ENCODE measurements at regions not wholly inside any gene's neighbourhood (a gene's known extent, or its start where the extent isn't known, plus 50 kb on each side); places are given as distances from the start of the nearest gene placed in this dataset.

- DNase-seq: peak; percentile 27
These were observed 255.5 kb downstream of the CDC5L start for GRCh38 chr6:44642870-44643522.

DNA sequence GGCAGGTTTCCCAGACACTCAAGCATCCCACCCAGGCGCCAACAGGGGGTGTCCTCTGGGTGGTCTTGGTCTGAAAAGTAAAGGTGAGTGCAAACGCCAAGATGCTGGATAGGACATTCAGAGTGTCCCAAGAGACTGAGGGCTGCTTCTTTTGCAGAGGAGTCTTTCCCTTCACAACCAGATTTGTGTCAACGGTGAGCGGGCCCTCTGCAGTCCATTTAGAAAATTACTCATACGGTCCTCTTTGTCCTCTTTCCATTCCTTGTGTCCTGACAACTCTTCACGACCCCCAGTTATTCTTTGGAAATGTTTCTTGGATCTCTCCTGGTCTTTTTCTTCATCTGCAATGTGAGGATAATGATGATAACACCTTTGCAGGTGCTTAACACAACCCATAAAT is 257.8 kb downstream of the CDC5L start:
- no peak for DNase-seq

DNA sequence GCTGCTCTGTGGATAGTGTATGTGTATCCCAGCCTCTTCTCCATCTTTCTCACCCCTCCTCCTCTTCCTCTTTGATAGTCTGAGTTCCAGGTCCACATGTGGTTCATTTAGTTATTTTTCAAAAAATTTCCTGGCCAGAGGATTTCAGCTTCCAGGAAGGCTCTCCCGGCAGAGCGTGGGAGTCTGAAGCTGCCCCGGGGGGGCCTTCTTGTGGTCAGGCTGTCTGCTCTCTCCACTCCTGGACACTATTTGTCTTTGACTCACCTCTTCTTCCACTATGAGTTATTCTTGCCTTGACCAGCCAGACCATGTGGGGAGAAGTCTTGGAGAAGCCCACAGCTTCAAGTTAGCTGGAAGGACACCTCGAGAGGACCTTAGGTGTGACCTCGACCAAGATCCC is 258.8 kb downstream of the CDC5L start:
- no peak for DNase-seq

DNA sequence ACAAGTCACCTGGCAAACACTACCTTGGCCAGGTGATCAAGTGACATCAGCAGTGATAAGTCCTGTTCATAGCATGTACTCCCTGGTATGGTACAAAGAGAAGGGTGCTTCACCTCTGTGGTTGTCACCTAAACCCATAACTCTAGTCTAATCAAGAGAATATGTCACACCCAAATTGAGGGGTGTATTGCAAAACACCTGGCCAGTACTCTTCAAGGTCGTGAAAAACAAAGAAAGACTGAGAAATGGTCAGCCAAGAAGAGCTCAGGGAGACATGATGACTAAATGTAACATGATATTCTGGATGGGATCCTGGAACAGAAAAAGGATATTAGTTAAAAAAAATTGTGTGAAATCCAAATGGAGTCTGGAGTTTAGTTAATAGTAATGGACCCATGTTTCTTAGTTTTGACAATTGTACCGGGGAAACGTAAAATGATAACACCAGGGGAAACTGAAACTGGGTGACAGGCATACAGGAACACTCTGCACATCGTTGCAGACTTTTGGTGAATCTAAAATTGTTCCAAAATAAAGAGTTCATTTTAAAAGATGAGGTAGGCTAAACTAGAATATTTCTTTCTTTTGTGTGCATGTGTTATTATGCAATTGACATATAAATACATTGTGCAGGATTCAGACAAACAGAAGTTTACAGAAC is 262.0 kb downstream of the CDC5L start:
- no peak for DNase-seq

DNA sequence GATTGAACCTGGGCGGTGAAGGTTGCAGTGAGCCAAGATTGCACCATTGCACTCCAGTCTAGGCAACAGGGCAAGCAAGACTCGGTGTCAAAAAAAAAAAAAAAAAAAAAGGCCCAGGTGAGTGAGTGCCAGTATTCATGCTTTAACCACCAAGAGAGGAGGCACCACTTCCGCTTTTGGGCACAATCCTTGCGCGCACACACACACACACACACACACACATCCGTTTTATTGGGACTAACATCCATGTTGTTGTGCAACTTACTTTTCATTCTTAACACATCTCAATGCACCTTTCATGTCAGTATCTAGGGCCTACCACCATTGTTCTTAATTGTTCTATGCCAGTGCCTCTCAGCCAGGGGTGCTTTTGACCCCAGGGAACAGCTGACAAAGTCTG is 263.0 kb downstream of the CDC5L start:
- no peak for DNase-seq

GRCh38 chr6:44650947-44651346 is 263.4 kb downstream of the CDC5L start:
- DNase-seq: peak; percentile 25

DNA sequence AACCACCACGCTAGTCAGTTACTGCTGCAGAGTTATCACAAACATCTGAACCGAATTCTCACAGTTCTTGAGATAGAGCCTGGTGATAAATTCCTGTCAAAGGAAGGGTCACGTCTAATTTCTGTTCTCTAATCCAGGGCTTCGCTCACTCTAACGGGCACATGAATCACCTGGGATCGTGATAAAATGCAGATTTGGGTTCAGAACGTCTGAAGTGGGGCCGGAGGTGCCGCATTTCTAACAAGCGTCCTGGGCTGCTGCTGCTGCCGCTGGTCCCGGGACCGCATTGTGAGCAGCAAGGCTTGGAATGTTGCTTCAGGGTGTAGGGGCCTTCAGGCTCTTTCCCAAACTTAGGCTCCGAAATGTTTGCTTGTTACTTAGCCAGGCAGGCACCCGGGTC is 264.1 kb downstream of the CDC5L start:
- DNase-seq: peak; percentile 34

DNA sequence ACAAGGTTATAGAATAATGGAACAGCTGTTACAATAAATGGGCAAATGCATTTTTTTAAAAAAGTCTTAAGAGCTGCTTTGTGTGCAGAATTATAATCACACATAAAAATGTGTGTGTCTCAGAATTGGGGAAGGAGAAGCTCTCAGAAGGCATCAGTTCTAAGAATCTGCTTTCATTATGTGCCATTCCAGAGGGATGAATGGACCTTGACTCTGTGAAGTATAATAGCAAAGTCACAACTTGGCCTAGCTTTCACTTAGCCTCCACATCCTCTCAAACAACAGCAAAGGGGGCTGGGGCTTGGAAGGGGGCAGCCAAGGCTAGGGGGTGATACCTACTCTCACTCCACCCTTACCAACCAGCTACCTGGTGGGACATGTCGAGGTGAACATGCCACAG is 265.0 kb downstream of the CDC5L start:
- no peak for DNase-seq

DNA sequence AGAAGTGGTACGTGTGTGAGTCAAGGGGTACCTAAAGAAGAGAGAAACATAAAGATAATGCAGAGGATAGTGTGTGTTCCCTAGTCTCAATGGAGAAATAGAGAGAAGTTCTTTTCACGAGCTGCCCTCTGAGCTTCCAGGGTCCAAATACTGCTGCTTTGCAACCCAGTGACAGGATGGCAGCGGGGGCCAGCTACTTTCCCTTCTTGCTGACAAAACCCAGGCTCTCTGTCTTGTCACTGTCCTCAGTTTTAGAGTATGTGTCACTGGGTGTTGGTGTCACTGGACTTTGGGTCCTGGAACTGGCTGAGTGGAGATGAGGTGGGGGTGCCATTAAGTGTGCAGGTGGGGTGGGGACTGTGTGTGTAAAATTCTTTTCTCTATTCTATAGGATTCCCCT is 265.6 kb downstream of the CDC5L start:
- DNase-seq: no peak

DNA sequence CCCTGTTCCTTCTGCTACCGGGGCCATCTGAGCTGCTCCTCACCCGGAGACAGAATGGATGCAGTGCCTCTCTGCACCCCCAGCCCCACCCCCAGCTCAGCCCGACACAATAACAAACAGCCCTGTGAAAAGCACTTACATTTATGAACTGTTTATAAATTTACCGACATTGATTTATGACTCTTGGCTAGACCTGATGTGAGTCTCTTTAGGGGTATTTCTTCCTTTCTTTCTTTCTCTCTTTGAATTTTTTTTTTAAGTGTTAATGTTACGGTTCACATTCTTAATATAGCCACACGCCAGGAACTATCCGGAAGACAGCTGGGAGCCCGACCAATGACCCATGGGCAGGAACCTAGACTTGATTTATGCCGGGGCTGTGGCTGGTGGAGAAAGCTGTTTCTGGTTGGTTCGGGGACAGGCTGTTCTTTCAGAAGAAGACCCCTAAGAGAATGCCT is 266.3 kb downstream of the CDC5L start:
- DNase-seq: no peak

DNA sequence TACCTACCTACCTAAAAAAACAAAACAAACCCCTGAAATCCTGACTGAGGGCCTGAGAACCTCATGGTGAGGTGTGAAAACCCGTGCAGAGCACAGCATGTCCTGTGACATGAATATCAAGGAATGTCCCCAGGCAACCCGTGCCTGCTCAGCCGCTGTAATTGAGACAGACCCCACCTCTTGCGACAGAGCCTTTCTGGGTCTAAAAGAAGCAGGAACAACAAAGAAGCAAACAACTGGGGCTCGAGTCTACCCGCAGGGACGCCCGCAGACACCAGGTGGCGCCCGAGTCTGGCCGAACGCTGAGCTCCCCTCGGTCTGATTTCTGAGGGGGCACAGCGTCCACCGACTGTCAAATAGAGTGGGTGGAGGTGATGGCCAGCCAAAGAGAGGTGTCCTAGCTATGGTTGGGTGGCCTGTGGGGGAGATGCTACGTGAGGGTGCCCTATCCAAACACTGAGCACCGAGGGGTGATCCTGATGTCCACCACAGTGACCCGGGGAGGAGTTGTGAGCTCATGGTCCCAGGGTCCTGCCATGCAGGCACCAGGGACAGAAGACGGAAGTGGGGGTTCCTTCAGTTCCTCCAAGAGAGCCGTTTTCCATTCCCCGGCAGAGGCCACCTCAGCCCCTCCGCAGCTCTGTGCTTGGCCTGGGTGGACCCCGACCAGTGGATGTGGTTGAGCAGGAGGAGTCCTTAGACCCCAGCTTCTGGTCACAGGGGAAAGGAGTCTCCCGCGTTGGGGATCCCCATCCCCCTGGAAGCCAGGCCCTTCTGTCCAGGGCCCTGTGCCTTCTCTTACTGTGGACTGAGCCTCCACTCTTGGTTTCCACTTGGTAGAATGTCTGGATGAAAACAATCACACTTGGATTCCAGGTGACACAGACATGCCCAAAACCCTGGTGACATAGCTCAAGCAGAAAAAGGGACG is 268.2 kb downstream of the CDC5L start:
- DNase-seq: peak; percentile 57

DNA sequence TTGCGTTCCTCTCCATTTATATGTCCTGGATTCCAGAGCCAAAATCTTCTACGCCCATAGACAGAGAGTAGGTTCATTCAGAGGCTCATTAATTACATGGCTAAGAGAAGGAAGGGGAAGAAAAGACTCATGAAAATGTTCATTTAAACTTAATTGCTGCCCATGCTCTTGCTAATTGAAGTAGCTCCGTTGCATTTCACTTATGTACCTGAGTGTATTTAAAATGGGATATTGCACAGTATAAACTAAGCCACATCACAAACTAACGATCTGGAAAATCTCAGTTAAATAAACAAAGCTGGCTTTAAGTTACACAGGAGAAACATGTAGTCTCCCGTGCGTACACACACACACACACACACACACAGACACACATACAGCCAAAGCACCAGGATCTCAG is 269.2 kb downstream of the CDC5L start:
- no peak for DNase-seq

DNA sequence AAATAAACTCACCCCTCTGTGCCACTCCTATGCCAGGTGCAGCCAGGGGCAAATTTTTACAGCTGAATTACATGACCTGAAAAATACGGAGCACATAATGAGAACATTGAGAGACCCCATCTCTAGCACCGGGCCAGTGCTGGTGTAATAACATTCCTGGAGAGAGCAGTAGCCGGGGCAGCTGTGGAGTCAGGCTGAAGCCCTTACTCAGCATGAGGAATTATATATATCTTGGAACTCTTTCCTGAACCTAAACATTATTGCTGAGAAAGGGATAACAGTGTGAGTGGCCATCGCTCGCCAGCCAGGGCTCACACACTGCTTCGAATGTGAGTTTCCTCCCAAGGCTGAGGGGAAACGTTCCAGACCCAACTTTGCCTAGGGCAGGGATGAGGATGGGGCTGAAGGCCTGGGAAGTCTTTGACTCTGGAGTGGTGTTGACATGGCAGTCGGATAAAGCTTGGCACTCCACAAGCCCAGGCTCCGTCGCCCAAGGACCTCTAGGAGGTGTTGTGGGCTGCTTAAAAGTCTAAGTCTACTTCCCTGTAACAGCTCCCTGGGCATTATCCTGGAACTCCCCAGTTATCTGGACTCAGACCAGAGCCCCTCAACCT is 269.8 kb downstream of the CDC5L start:
- no peak for DNase-seq

DNA sequence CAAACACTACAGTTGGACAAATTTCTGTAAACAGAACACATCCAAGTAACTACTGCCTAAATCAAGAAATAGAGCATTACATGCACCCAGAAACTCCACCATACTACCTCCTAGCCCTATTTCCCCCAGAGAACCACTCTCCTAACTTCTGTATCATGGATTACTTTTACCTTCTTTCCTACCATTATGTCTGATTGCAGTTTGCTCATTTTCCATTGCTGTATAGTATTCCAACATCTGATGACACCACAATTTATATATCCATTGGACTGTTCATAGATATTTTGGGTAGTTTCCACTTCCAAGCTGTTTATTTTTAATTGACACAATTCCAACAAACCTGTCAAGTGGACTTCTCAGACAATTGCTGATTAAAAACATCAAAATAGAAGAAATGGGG is 271.1 kb downstream of the CDC5L start:
- DNase-seq: no peak

DNA sequence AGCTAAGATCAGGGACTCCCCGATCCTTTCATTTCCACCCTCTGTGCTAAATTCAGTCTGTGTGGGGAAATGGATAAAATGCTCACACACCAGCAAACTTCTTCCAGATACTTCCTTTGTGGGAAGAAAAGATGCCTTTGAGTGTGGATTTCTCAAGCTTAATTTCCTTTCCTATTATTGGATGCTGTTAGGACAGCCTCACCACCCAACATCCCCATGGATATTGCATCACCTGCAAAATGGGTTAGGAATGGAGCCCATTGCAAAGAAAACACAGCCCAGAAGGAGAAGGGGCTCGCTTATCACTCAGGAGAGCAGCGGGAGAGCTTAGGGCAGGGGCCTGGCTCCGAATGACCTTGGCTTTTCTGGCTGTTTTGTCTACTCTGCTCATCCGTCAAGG is 272.2 kb downstream of the CDC5L start:
- no peak for DNase-seq

GRCh38 chr6:44660561-44661220 is 273.2 kb downstream of the CDC5L start:
- no peak for DNase-seq

- peak; percentile 38 for DNase-seq
These were observed 273.9 kb downstream of the CDC5L start for GRCh38 chr6:44661221-44662008.

DNA sequence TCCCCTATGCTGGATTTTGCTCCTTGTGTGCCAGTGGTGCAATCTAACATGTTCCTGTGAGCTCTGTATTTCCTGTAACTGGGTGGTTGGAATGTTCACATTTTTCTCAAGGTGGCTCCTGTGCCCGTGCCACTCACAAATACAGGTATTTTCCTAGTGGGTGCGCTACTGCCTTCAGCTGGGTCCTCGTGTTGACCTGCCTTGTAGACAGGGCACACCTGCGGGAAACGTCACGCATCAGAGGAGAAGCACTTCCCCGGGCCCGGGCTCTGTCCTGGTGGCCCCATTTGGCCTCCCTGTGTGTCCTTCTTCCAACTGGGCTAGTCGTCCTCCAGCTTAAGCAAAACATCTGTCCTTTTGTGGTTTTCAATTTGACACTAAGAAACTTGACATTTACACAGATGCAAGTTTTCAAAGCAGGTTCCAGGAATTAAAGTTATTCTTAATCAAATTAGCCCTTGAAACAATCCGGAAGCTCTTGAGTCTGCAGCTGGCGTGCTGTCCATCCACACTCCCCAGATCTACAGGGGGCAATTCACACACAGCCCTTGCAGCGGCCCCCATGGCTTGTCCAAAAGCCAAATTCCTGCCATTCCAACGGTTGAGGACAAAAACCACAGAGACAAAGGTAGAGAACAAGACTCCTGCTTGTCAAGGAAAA is 275.1 kb downstream of the CDC5L start:
- DNase-seq: peak; percentile 38

DNA sequence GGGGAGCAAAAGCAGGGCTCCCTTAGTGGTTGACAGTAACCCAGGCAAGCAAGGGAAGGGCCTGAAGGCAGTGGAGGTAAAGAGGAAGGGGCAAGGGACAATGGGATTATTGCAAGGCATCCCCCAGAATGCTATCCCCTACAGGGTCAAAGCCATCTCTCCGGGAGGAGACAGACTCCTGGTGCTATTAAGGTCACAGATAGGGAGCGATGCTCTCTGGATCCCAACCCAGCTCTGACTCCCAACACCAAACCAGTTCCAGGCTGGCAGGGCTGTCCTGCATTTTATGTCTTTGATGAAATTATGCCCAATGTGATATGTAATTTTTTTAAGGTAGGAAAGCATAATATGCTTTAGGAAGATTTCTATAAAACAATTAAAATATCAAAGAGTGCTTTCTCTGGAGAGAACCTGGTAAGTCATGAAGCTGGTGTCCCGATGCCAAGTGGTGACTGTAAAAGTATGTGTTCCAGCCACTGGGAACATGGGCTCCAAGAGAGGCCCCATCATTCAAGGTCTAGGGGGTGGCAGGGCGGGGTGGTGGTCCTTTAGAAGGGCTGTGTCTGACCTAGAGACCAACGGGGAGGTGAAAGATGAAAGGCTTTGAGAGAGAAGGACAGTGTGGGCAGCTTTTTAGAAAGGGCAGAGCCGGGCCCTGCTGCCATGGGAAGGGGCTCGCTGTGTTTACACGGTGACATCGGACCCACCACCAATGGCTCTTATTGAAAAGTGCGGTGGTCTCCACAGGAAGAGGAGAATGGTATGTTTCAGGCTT is 276.5 kb downstream of the CDC5L start:
- no peak for DNase-seq

DNA sequence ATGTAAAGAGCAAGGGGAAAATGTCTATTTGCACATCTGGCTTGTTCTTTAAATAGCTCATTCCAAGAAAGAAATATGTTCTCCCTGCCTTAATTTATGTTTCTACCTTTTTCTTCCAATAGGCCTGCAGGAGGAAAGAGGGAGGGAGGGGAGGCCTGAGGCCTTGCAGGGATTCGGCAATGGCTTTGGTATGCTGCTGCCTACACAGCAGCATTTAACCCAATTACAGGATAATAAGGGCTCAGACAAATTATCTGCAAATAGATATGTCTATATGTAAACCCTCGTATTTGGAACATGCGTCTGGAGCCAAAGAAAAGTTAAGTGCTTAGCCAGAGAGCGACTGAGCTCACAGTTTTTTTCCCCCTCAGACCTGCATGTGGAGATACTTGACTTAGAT is 277.2 kb downstream of the CDC5L start:
- no peak for DNase-seq

DNA sequence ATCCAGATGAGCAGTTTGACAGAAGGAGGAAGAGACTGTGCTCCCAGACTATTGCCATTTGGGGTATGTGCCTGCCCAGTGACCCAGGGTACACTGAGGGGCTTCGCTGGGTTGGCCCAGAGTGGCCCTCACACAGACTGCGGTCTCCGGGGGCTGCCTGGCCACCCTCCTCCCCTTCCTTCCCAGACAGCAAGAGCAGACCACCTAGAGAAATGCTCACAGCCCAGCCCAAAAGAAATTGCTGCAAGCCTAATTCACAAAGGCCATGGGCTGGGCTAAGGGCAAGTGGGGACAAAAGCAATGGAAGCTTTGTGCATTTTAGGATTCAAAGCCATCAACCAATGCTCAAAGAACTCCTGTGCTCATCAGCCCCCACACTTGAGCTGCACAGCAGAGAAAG is 277.6 kb downstream of the CDC5L start:
- no peak for DNase-seq

Measured in T1000 (cell line).